ENCODE measurements at regions not wholly inside any gene's neighbourhood (a gene's known extent, or its start where the extent isn't known, plus 50 kb on each side); places are given as distances from the start of the nearest gene placed in this dataset.

DNA sequence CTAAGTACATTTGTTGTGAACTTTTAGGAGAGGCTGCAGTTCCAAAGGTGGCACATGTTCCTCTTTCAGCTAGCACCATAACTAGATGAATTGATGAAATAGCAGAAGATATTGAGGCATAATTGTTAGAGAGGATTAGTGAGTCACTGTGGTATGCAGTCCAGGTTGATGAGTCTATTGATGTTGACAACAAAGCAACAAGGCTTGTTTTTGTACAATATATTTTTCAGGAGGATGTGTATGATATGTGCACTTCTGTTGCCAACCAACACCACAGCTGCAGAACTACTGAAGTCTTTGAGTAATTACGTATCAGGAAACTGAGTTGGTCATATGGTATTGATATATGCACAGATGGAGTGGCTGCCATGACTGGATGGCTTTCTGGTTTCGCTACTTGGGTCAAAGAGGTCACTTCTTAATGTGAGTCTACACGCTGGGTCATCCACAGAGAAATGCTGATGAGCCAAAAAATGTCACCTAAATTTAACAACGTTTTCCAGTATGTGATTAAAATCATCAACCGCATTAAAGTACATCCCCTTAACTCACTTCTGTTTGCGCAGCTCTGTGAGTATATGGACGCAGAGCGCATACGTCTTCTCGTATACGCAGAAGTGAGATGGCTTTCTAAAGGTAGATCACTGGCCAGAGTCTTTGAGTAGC, 261.3 kb upstream of the ANO5 start:
- Histone ChIP-seq H4K20me1 (ENCODE audit: insufficient read depth) (no peaks in the 10 kb centered on the region), H3K4me2 (no peak overlapping the region)

DNA sequence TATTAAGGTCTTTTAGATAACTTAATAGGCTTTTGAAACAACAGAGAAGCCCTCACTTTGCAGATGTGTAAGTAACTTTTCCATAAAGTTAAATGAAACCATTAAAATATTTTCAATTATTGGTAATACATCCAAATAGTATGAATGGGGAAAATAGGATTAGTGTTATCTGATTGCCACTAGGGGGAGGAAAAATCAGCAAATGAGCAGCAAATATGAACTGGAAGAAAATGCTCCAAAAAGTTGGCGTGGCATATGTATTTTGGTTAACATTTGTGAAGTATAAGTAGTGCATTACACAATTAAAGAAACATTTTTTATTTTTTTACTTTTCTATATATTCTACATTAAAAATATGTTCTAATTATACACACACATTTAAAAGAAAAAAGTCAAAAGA, 259.8 kb upstream of the ANO5 start:
- Histone ChIP-seq H3F3A (replicated peaks; ENCODE audit: insufficient read depth) (no peaks in the 10 kb centered on the region), H4K20me1 (ENCODE audit: insufficient read depth) (no peaks in the 10 kb centered on the region), H3K79me2 (ENCODE audit: insufficient read depth) (no peaks in the 10 kb centered on the region), H3K4me1 (ENCODE audit: control insufficient read depth in 1 of 2, insufficient read depth in 2 of 2, low read depth in 1 of 2, low read length in 1 of 2) (peaks cover 0 to 8% of the 10 kb centered on the region in 2 experiments; a peak in 1 of 4 replicates), H3K9me3 (no peaks in the 10 kb centered on the region), H2AFZ (ENCODE audit: low read depth) (no peak overlapping the region), H3K4me2 (no peak overlapping the region), H3K9ac (no peak overlapping the region), H3K27ac (ENCODE audit: low read depth in 2 of 2, low read length in 1 of 2) (no peak overlapping the region), H3K27me3 (ENCODE audit: insufficient read depth) (no peaks in the 10 kb centered on the region), H3K36me3 (replicated peaks in 1 of 2; ENCODE audit: control insufficient read depth in 1 of 2, insufficient read depth in 2 of 2, low read length in 1 of 2) (no peaks in the 10 kb centered on the region), H3K9me2 (no peaks in the 10 kb centered on the region), H3K4me3 (ENCODE audit: low read depth in 2 of 2, low read length in 1 of 2) (no peak overlapping the region)
- ChIA-PET POLR2A (no interaction called here), CTCF (interaction anchor here (1.1 kb wide), 1 partner anchor 42 kb away, joined by 3 read pairs; no protein-coding TSS in a partner anchor)
- TF ChIP-seq SIN3A (IDR thresholded peaks at IDR 0.05; ENCODE audit: borderline replicate concordance, low read depth, low read length) = no peak
- TF ChIP-seq TAF1 (IDR thresholded peaks at IDR 0.05; ENCODE audit: borderline replicate concordance, low read depth, low read length) = no peak
- no peak for TF ChIP-seq RFX5 (IDR thresholded peaks at IDR 0.05; ENCODE audit: low read length)
- no peak for TF ChIP-seq MXI1 (IDR thresholded peaks at IDR 0.05; ENCODE audit: low read depth, low read length)
- TF ChIP-seq RAD21 (IDR thresholded peaks at IDR 0.05; ENCODE audit: low read length) = peak; percentile 44; the same call in 1 of the 2 replicates
- no peak for TF ChIP-seq TEAD4 (IDR thresholded peaks at IDR 0.05; ENCODE audit: borderline replicate concordance, insufficient read depth)
- no peak for TF ChIP-seq EZH2phosphoT487 (IDR thresholded peaks at IDR 0.05; ENCODE audit: borderline replicate concordance, low read depth)
- TF ChIP-seq, protein P1, sequence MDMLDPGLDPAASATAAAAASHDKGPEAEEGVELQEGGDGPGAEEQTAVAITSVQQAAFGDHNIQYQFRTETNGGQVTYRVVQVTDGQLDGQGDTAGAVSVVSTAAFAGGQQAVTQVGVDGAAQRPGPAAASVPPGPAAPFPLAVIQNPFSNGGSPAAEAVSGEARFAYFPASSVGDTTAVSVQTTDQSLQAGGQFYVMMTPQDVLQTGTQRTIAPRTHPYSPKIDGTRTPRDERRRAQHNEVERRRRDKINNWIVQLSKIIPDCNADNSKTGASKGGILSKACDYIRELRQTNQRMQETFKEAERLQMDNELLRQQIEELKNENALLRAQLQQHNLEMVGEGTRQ (IDR thresholded peaks at IDR 0.05; ENCODE audit: borderline replicate concordance, low read depth, low read length) = no peak
- TF ChIP-seq, protein P2, sequence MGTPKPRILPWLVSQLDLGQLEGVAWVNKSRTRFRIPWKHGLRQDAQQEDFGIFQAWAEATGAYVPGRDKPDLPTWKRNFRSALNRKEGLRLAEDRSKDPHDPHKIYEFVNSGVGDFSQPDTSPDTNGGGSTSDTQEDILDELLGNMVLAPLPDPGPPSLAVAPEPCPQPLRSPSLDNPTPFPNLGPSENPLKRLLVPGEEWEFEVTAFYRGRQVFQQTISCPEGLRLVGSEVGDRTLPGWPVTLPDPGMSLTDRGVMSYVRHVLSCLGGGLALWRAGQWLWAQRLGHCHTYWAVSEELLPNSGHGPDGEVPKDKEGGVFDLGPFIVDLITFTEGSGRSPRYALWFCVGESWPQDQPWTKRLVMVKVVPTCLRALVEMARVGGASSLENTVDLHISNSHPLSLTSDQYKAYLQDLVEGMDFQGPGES (IDR thresholded peaks at IDR 0.05; ENCODE audit: low read depth, low read length) = no peak
- TF ChIP-seq, protein P3, sequence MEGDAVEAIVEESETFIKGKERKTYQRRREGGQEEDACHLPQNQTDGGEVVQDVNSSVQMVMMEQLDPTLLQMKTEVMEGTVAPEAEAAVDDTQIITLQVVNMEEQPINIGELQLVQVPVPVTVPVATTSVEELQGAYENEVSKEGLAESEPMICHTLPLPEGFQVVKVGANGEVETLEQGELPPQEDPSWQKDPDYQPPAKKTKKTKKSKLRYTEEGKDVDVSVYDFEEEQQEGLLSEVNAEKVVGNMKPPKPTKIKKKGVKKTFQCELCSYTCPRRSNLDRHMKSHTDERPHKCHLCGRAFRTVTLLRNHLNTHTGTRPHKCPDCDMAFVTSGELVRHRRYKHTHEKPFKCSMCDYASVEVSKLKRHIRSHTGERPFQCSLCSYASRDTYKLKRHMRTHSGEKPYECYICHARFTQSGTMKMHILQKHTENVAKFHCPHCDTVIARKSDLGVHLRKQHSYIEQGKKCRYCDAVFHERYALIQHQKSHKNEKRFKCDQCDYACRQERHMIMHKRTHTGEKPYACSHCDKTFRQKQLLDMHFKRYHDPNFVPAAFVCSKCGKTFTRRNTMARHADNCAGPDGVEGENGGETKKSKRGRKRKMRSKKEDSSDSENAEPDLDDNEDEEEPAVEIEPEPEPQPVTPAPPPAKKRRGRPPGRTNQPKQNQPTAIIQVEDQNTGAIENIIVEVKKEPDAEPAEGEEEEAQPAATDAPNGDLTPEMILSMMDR (IDR thresholded peaks at IDR 0.05) = peak; percentile 42
- TF ChIP-seq, protein P4, sequence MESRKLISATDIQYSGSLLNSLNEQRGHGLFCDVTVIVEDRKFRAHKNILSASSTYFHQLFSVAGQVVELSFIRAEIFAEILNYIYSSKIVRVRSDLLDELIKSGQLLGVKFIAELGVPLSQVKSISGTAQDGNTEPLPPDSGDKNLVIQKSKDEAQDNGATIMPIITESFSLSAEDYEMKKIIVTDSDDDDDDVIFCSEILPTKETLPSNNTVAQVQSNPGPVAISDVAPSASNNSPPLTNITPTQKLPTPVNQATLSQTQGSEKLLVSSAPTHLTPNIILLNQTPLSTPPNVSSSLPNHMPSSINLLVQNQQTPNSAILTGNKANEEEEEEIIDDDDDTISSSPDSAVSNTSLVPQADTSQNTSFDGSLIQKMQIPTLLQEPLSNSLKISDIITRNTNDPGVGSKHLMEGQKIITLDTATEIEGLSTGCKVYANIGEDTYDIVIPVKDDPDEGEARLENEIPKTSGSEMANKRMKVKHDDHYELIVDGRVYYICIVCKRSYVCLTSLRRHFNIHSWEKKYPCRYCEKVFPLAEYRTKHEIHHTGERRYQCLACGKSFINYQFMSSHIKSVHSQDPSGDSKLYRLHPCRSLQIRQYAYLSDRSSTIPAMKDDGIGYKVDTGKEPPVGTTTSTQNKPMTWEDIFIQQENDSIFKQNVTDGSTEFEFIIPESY (IDR thresholded peaks at IDR 0.05; ENCODE audit: borderline replicate concordance, low read depth) = no peak
- TF ChIP-seq NRF1 (IDR thresholded peaks at IDR 0.05; ENCODE audit: low read depth, low read length) = no peak
- TF ChIP-seq RCOR1 (IDR thresholded peaks at IDR 0.05; ENCODE audit: low read length) = no peak
- peak; percentile 17 for DNase-seq
- 8% methylated on average over 1 of the region's 1 CpG for WGBS (ENCODE audit: low lambda C conversion rate)

More for the DNA sequence above, 261.3 kb upstream of the ANO5 start:
- Histone ChIP-seq H2AFZ (ENCODE audit: low read depth) (no peak overlapping the region), H3K9me3 (no peaks in the 10 kb centered on the region), H3F3A (replicated peaks; ENCODE audit: insufficient read depth) (no peaks in the 10 kb centered on the region), H3K9me2 (no peaks in the 10 kb centered on the region), H3K4me3 (ENCODE audit: low read depth in 2 of 2, low read length in 1 of 2) (no peak overlapping the region), H3K36me3 (replicated peaks in 1 of 2; ENCODE audit: control insufficient read depth in 1 of 2, insufficient read depth in 2 of 2, low read length in 1 of 2) (no peaks in the 10 kb centered on the region), H3K79me2 (ENCODE audit: insufficient read depth) (no peaks in the 10 kb centered on the region), H3K27me3 (ENCODE audit: insufficient read depth) (no peaks in the 10 kb centered on the region), H3K9ac (no peak overlapping the region), H3K4me1 (ENCODE audit: control insufficient read depth in 1 of 2, insufficient read depth in 2 of 2, low read depth in 1 of 2, low read length in 1 of 2) (peaks cover 0 to 8% of the 10 kb centered on the region in 2 experiments; a peak in 1 of 4 replicates), H3K27ac (ENCODE audit: low read depth in 2 of 2, low read length in 1 of 2) (no peak overlapping the region; a peak in 1 of 4 replicates)
- ChIA-PET CTCF (interaction anchor here (1.6 kb wide), 1 partner anchor 17 kb away, joined by 4 read pairs; no protein-coding TSS in a partner anchor), POLR2A (no interaction called here)
- TF ChIP-seq ELF1 (IDR thresholded peaks at IDR 0.05) = no peak
- no peak for TF ChIP-seq RCOR1 (IDR thresholded peaks at IDR 0.05; ENCODE audit: low read length)
- no peak for TF ChIP-seq TEAD4 (IDR thresholded peaks at IDR 0.05; ENCODE audit: borderline replicate concordance, insufficient read depth)
- TF ChIP-seq FOXM1 (IDR thresholded peaks at IDR 0.05; ENCODE audit: low read depth) = no peak
- TF ChIP-seq RFX5 (IDR thresholded peaks at IDR 0.05; ENCODE audit: low read length) = no peak
- TF ChIP-seq JUND (IDR thresholded peaks at IDR 0.05) = no peak
- TF ChIP-seq MXI1 (IDR thresholded peaks at IDR 0.05; ENCODE audit: low read depth, low read length) = no peak
- no peak for DNase-seq
- WGBS (ENCODE audit: low lambda C conversion rate) = 72% methylated on average over 11 of the region's 11 CpGs
